ENCODE measurements at regions not wholly inside any gene's neighbourhood (a gene's known extent, or its start where the extent isn't known, plus 50 kb on each side); places are given as distances from the start of the nearest gene placed in this dataset.

- Mint-ChIP-seq H3K9me3 (no peaks in the 10 kb centered on the region), H3K36me3 (ENCODE audit: low read depth) (no peaks in the 10 kb centered on the region), H3K4me1 (no peaks in the 10 kb centered on the region), H3K27me3 (peaks cover 15% of the 10 kb centered on the region), H3K4me3 (no peak overlapping the region), H3K27ac (no peak overlapping the region)
- no peak for DNase-seq
- CTCF ChIA-PET, result no interaction called here
- POLR2A ChIA-PET, result no interaction called here
Observed at GRCh38 chr20:51111290-51111689, 88.4 kb upstream of the KCNG1 start.

- no peaks in the 10 kb centered on the region for H3K4me1 Mint-ChIP-seq
- no peak for DNase-seq
- CTCF ChIA-PET, result interaction anchor here (0.7 kb wide), 1 partner anchor 23 kb away, joined by 3 read pairs; no protein-coding TSS in a partner anchor
- no peak overlapping the region for H3K27ac Mint-ChIP-seq
- POLR2A ChIA-PET, result no interaction called here
- no peak overlapping the region for H3K4me3 Mint-ChIP-seq
- H3K36me3 Mint-ChIP-seq (ENCODE audit: low read depth), result no peaks in the 10 kb centered on the region
- H3K27me3 Mint-ChIP-seq, result peaks cover 11% of the 10 kb centered on the region
- H3K9me3 Mint-ChIP-seq, result no peaks in the 10 kb centered on the region
Observed at GRCh38 chr20:51108638-51109363, 85.9 kb upstream of the KCNG1 start.

GRCh38 chr20:51106011-51106410 is 83.1 kb upstream of the KCNG1 start:
- Mint-ChIP-seq H3K4me1 (no peaks in the 10 kb centered on the region), H3K4me3 (no peak overlapping the region)

GRCh38 chr20:51104960-51105920 is 82.3 kb upstream of the KCNG1 start:
- H3K4me1 Mint-ChIP-seq, result no peaks in the 10 kb centered on the region
- H3K4me3 Mint-ChIP-seq, result no peak overlapping the region
- POLR2A ChIA-PET, result no interaction called here
- H3K36me3 Mint-ChIP-seq (ENCODE audit: low read depth), result no peaks in the 10 kb centered on the region
- CTCF ChIA-PET, result interaction anchor here (0.6 kb wide), 1 partner anchor 84 kb away, joined by 3 read pairs; no protein-coding TSS in a partner anchor
- peaks cover 13% of the 10 kb centered on the region for H3K27me3 Mint-ChIP-seq
- no peak overlapping the region for H3K27ac Mint-ChIP-seq
- no peak for DNase-seq
- no peaks in the 10 kb centered on the region for H3K9me3 Mint-ChIP-seq

More at GRCh38 chr20:51106011-51106410, 83.1 kb upstream of the KCNG1 start:
- CTCF ChIA-PET, result interaction anchor here (0.6 kb wide), 1 partner anchor 85 kb away, joined by 3 read pairs; no protein-coding TSS in a partner anchor
- H3K27ac Mint-ChIP-seq, result no peak overlapping the region
- peaks cover 16% of the 10 kb centered on the region for H3K27me3 Mint-ChIP-seq
- no peak for DNase-seq
- POLR2A ChIA-PET, result no interaction called here
- H3K36me3 Mint-ChIP-seq (ENCODE audit: low read depth), result no peaks in the 10 kb centered on the region
- no peaks in the 10 kb centered on the region for H3K9me3 Mint-ChIP-seq

GRCh38 chr20:51100617-51101016 is 77.7 kb upstream of the KCNG1 start:
- DNase-seq, result no peak
- CTCF ChIA-PET, result no interaction called here

GRCh38 chr20:51098284-51098810 is 75.4 kb upstream of the KCNG1 start:
- no peak for DNase-seq
- H3K27me3 Mint-ChIP-seq, result peaks cover 14% of the 10 kb centered on the region
- H3K36me3 Mint-ChIP-seq (ENCODE audit: low read depth), result no peaks in the 10 kb centered on the region
- H3K4me1 Mint-ChIP-seq, result no peaks in the 10 kb centered on the region
- CTCF ChIA-PET, result interaction anchor here (0.5 to 1.3 kb wide), 2 partner anchors 13 to 703 kb away, joined by 3 to 5 read pairs; no protein-coding TSS in a partner anchor
- H3K27ac Mint-ChIP-seq, result no peak overlapping the region
- no peak overlapping the region for H3K4me3 Mint-ChIP-seq
- no peaks in the 10 kb centered on the region for H3K9me3 Mint-ChIP-seq
- POLR2A ChIA-PET, result no interaction called here

More at GRCh38 chr20:51100617-51101016, 77.7 kb upstream of the KCNG1 start:
- Mint-ChIP-seq H3K36me3 (ENCODE audit: low read depth) (no peaks in the 10 kb centered on the region), H3K27me3 (peaks cover 14% of the 10 kb centered on the region), H3K4me1 (no peaks in the 10 kb centered on the region), H3K9me3 (no peaks in the 10 kb centered on the region), H3K4me3 (no peak overlapping the region), H3K27ac (no peak overlapping the region)
- POLR2A ChIA-PET, result no interaction called here

GRCh38 chr20:51097351-51098120 is 74.6 kb upstream of the KCNG1 start:
- POLR2A ChIA-PET, result no interaction called here
- DNase-seq, result no peak
- H3K36me3 Mint-ChIP-seq (ENCODE audit: low read depth), result no peaks in the 10 kb centered on the region
- no peak overlapping the region for H3K4me3 Mint-ChIP-seq
- no peaks in the 10 kb centered on the region for H3K9me3 Mint-ChIP-seq
- CTCF ChIA-PET, result interaction anchor here (0.5 to 1.3 kb wide), 4 partner anchors 12 to 704 kb away, joined by 3 to 5 read pairs (median 4); no protein-coding TSS in a partner anchor
- peaks cover under 1% of the 10 kb centered on the region for H3K4me1 Mint-ChIP-seq
- no peak overlapping the region for H3K27ac Mint-ChIP-seq
- H3K27me3 Mint-ChIP-seq, result peaks cover 18% of the 10 kb centered on the region

GRCh38 chr20:51096582-51097267 is 73.8 kb upstream of the KCNG1 start:
- H3K9me3 Mint-ChIP-seq, result no peaks in the 10 kb centered on the region
- no peak overlapping the region for H3K27ac Mint-ChIP-seq
- H3K4me3 Mint-ChIP-seq, result no peak overlapping the region
- H3K27me3 Mint-ChIP-seq, result peaks cover 26% of the 10 kb centered on the region
- DNase-seq, result no peak
- peaks cover 3% of the 10 kb centered on the region for H3K4me1 Mint-ChIP-seq
- no peaks in the 10 kb centered on the region for H3K36me3 Mint-ChIP-seq (ENCODE audit: low read depth)
- POLR2A ChIA-PET, result no interaction called here
- CTCF ChIA-PET, result interaction anchor here (0.6 kb wide), 2 partner anchors 38 to 356 kb away, joined by 4 to 5 read pairs; no protein-coding TSS in a partner anchor

- Mint-ChIP-seq H3K4me3 (no peak overlapping the region), H3K27me3 (peaks cover 33% of the 10 kb centered on the region), H3K4me1 (peaks cover 3% of the 10 kb centered on the region), H3K36me3 (ENCODE audit: low read depth) (no peaks in the 10 kb centered on the region), H3K27ac (no peak overlapping the region), H3K9me3 (no peaks in the 10 kb centered on the region)
- POLR2A ChIA-PET, result interaction anchor here (0.7 kb wide), 1 partner anchor 712 kb away, joined by 6 read pairs; no protein-coding TSS in a partner anchor
- no peak for DNase-seq
- CTCF ChIA-PET, result no interaction called here
Observed at GRCh38 chr20:51095633-51096521, 73.0 kb upstream of the KCNG1 start.

GRCh38 chr20:51094221-51094620 is 71.3 kb upstream of the KCNG1 start:
- no peak overlapping the region for H3K4me3 Mint-ChIP-seq
- no peaks in the 10 kb centered on the region for H3K9me3 Mint-ChIP-seq
- CTCF ChIA-PET, result no interaction called here
- H3K36me3 Mint-ChIP-seq (ENCODE audit: low read depth), result no peaks in the 10 kb centered on the region
- peaks cover 3% of the 10 kb centered on the region for H3K4me1 Mint-ChIP-seq
- POLR2A ChIA-PET, result no interaction called here
- H3K27ac Mint-ChIP-seq, result no peak overlapping the region
- peaks cover 42% of the 10 kb centered on the region for H3K27me3 Mint-ChIP-seq
- no peak for DNase-seq

GRCh38 chr20:51093240-51093763 is 70.4 kb upstream of the KCNG1 start:
- CTCF ChIA-PET, result no interaction called here
- Mint-ChIP-seq H3K4me1 (peaks cover 3% of the 10 kb centered on the region), H3K27ac (no peak overlapping the region), H3K27me3 (peaks cover 40% of the 10 kb centered on the region), H3K9me3 (no peaks in the 10 kb centered on the region), H3K4me3 (no peak overlapping the region), H3K36me3 (ENCODE audit: low read depth) (no peaks in the 10 kb centered on the region)
- no peak for DNase-seq
- POLR2A ChIA-PET, result no interaction called here

All from activated CD4-positive, alpha-beta T cell treated with anti-CD3 and anti-CD28 coated beads, Interleukin-2, amount 10 ng/mL, durations not matched to agents 7 days and 5 days (primary cell).